ENCODE measurements at regions not wholly inside any gene's neighbourhood (a gene's known extent, or its start where the extent isn't known, plus 50 kb on each side); places are given as distances from the start of the nearest gene placed in this dataset.

DNA sequence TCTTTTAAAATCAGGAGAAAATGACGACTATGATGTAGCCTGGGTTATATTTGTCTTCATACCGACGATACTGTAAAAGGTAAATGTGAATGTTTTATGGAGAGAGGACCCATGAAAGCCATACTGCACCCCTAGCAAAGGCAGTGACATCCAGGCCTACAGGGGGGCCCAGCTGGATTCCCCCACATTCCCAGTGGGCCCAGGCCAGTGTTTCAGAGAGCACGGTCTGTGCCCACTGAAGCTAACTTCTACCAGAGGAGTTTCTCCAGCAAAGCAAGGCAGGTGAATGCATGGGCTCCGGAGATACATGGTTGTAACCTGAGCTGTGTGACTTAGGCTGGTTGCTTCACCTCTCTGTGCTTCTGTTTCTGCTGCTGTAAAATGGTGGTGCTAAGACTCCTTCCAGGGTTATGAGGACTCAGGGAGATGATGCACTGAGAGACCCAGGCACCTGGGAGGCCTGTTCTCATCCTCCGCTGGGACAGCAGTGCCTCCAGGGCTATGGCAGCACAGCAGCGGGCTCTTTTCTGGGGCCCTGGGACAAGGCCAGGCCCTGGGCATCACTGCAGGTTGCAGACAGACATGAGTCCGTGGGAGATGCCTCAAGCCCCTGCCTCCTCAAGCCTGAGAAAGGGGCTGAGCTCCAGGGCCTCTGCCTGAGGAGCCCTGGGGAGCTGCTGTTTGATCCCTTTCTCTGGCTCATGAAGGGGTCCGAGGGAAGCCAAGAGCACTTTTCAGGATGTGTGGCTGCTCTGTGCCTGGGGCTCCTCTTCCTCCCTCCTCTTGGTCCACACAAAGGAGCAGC lies 73.7 kb downstream of the SERPINA3 start:
- TF ChIP-seq, protein P1, sequence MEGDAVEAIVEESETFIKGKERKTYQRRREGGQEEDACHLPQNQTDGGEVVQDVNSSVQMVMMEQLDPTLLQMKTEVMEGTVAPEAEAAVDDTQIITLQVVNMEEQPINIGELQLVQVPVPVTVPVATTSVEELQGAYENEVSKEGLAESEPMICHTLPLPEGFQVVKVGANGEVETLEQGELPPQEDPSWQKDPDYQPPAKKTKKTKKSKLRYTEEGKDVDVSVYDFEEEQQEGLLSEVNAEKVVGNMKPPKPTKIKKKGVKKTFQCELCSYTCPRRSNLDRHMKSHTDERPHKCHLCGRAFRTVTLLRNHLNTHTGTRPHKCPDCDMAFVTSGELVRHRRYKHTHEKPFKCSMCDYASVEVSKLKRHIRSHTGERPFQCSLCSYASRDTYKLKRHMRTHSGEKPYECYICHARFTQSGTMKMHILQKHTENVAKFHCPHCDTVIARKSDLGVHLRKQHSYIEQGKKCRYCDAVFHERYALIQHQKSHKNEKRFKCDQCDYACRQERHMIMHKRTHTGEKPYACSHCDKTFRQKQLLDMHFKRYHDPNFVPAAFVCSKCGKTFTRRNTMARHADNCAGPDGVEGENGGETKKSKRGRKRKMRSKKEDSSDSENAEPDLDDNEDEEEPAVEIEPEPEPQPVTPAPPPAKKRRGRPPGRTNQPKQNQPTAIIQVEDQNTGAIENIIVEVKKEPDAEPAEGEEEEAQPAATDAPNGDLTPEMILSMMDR (IDR thresholded peaks at IDR 0.05; ENCODE audit: low read length) = no peak
- no peak for TF ChIP-seq EZH2 (optimal IDR thresholded peaks at IDR 0.05; ENCODE audit: low read depth, low read length)
- TF ChIP-seq EZH2phosphoT487 (IDR thresholded peaks at IDR 0.05; ENCODE audit: low read length) = no peak

Measured in MM.1S (cell line).